Kidney (tissue), 13 donors: ENCODE measurements at regions not wholly inside any gene's neighbourhood (a gene's known extent, or its start where the extent isn't known, plus 50 kb on each side); places are given as distances from the start of the nearest gene placed in this dataset.

ENCODE experiments used
- DNase-seq, 5 donors: peaks; one replicate each; pipeline ENCODE4 v3.0.0-alpha.2; 2013 to 2020
- FAIRE-seq: peaks from 2 replicates; lab custom pipeline; 2012; peaks lifted over from hg19 to GRCh38; lab: Jason Lieb, UNC
- H3K27ac ChIP-seq, 2 donors: one replicate each; pipeline ENCODE4 v1.7.0; 2013; ENCODE audit warnings: low read depth in 2 of 2, low read length in 2 of 2, inconsistent platforms in 1 of 2
- H3K27me3 ChIP-seq: one replicate; pipeline ENCODE4 v1.7.1; 2013; ENCODE audit warnings: low read length, inconsistent platforms; ENCODE audit not compliant: control insufficient read depth, insufficient read depth
- H3K36me3 ChIP-seq, 3 donors: one replicate each; pipeline versions ENCODE4 v1.7.0 to v1.7.1; 2013; ENCODE audit warnings: low read length in 3 of 3, control low read depth in 1 of 3, inconsistent platforms in 1 of 3; ENCODE audit not compliant: insufficient read depth in 3 of 3, control insufficient read depth in 2 of 3
- H3K4me1 ChIP-seq, 3 donors: one replicate each; pipeline versions ENCODE4 v1.7.0 to v1.7.1; 2013; ENCODE audit warnings: low read length in 3 of 3, inconsistent platforms in 1 of 3, low read depth in 1 of 3; ENCODE audit not compliant: control insufficient read depth in 2 of 3, insufficient read depth in 2 of 3
- H3K4me3 ChIP-seq, 3 donors: one replicate each; pipeline versions ENCODE4 v1.7.0 to v1.8.1; 2013; ENCODE audit warnings: low read length in 3 of 3, control low read depth in 1 of 3, inconsistent platforms in 1 of 3
- H3K9ac ChIP-seq, 3 donors: one replicate each; pipeline versions ENCODE4 v1.7.0 to v1.7.1; 2013; ENCODE audit warnings: low read length in 3 of 3, control low read depth in 1 of 3, inconsistent platforms in 1 of 3
- H3K9me3 ChIP-seq, 3 donors: one replicate each; pipeline versions ENCODE4 v1.7.0 to v1.7.1; 2013; ENCODE audit warnings: low read length in 3 of 3, control low read depth in 1 of 3, inconsistent platforms in 1 of 3; ENCODE audit not compliant: control insufficient read depth in 2 of 3, insufficient read depth in 1 of 3
- CTCF ChIP-seq: IDR thresholded peaks from 3 replicates; pipeline ENCODE4 v1.5.1; 2012; ENCODE audit warnings: mild to moderate bottlenecking, moderate library complexity, borderline replicate concordance; ENCODE audit not compliant: insufficient read depth; ENCODE audit errors: extremely low read depth
- intact Hi-C: fragments of 100-400 bp; cut with DNase I; formaldehyde crosslinking; loops from one replicate; pipeline ENCODE4 v1.11.1; 2022
- donor health status: control.
- donor health status: control.
- donor health status: control.
- donor health status: control.
- donor health status: control.
- donor health status: DM: yes; HTN: yes; CAD: no.
- donor health status: Normal renal cell carcinoma (clear cell type).

GRCh38 chr17:55889271-55889670 is 138.4 kb downstream of the PCTP start:
- no peak overlapping the region for H3K4me3 ChIP-seq
- H3K9ac ChIP-seq, result no peak overlapping the region
- no peaks in the 10 kb centered on the region for H3K4me1 ChIP-seq
- FAIRE-seq (no peak), DNase-seq (no peak)
- no peaks in the 10 kb centered on the region for H3K36me3 ChIP-seq
- intact Hi-C loops, result no loop called here
- H3K9me3 ChIP-seq, result peaks cover 0 to 3% (median 0%) of the 10 kb centered on the region in 3 donors
- no peak overlapping the region for H3K27ac ChIP-seq
- no peaks in the 10 kb centered on the region for H3K27me3 ChIP-seq
- TF ChIP-seq CTCF, result no peak

- no peaks in the 10 kb centered on the region for H3K4me1 ChIP-seq
- DNase-seq (no peak), FAIRE-seq (no peak)
- no peaks in the 10 kb centered on the region for H3K27me3 ChIP-seq
- H3K36me3 ChIP-seq, result no peaks in the 10 kb centered on the region
- H3K27ac ChIP-seq, result no peak overlapping the region
- intact Hi-C loops, result no loop called here
- TF ChIP-seq CTCF, result no peak
- peaks cover 0 to 3% (median 0%) of the 10 kb centered on the region in 3 donors for H3K9me3 ChIP-seq
- no peak overlapping the region for H3K9ac ChIP-seq
- H3K4me3 ChIP-seq, result no peak overlapping the region
Observed at GRCh38 chr17:55895112-55895759, 144.4 kb downstream of the PCTP start.

GRCh38 chr17:55897301-55897700 is 146.4 kb downstream of the PCTP start:
- no peaks in the 10 kb centered on the region for H3K36me3 ChIP-seq
- no peak overlapping the region for H3K27ac ChIP-seq
- H3K9ac ChIP-seq, result no peak overlapping the region
- intact Hi-C loops, result no loop called here
- H3K27me3 ChIP-seq, result no peaks in the 10 kb centered on the region
- no peak for TF ChIP-seq CTCF
- FAIRE-seq (no peak), DNase-seq (no peak)
- H3K4me3 ChIP-seq, result no peak overlapping the region
- no peaks in the 10 kb centered on the region for H3K9me3 ChIP-seq
- H3K4me1 ChIP-seq, result no peaks in the 10 kb centered on the region

- no peak for TF ChIP-seq CTCF
- no peak for FAIRE-seq
Observed at GRCh38 chr17:55898195-55898594, 147.3 kb downstream of the PCTP start.

More at GRCh38 chr17:55898195-55898594, 147.3 kb downstream of the PCTP start:
- no peak for DNase-seq
- H3K9me3 ChIP-seq, result no peaks in the 10 kb centered on the region
- no peaks in the 10 kb centered on the region for H3K27me3 ChIP-seq
- intact Hi-C loops, result no loop called here
- H3K36me3 ChIP-seq, result no peaks in the 10 kb centered on the region
- H3K9ac ChIP-seq, result no peak overlapping the region
- H3K4me3 ChIP-seq, result no peak overlapping the region
- H3K4me1 ChIP-seq, result no peaks in the 10 kb centered on the region
- no peak overlapping the region for H3K27ac ChIP-seq
